HL-60 (cell line): ENCODE measurements at regions not wholly inside any gene's neighbourhood (a gene's known extent, or its start where the extent isn't known, plus 50 kb on each side); places are given as distances from the start of the nearest gene placed in this dataset.

Experiments
- CTCF ChIP-seq: IDR thresholded peaks from one replicate; pipeline ENCODE4 v1.5.1; 2011; ENCODE audit warnings: low read length, control low read depth, inconsistent platforms; ENCODE audit not compliant: insufficient read depth
- POLR2AphosphoS5 ChIP-seq: IDR thresholded peaks from 2 replicates; pipeline ENCODE4 v1.6.1; 2012; ENCODE audit warnings: low read depth

- TF ChIP-seq CTCF (no peak), POLR2AphosphoS5 (no peak)
These were observed 774.4 kb upstream of the POM121L12 start for GRCh38 chr7:52261057-52261456.
